ENCODE measurements at regions not wholly inside any gene's neighbourhood (a gene's known extent, or its start where the extent isn't known, plus 50 kb on each side); places are given as distances from the start of the nearest gene placed in this dataset.
A peak's percentile ranks its signal among the peaks of the same experiment; 100 is the strongest.

DNA sequence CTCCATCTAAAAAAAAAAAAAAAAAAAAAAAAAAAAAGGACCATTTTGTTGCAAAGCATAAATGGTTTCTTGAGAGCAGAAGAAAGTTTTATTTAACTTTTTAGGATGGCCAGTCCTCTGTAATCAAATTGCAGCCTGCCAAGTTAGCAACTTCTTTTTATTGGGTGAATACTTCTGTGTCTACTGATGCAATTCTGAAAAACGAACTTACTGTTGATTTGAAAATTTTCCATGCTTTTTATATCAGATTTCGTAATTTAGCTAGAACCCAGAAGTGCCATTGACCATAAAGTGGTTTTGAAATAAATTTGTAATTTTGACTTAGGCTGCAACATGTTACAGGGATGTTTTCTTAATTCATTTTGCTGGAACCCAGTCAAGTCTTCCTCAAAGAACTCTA lies 269.1 kb upstream of the ACTBL2 start:
- H3K27me3 ChIP-seq = no peaks in the 10 kb centered on the region
- H3K36me3 ChIP-seq = no peaks in the 10 kb centered on the region
- TF ChIP-seq POLR2A (IDR thresholded peaks at IDR 0.05) = no peak
- no peak for TF ChIP-seq EP300 (IDR thresholded peaks at IDR 0.05)
- no peak for TF ChIP-seq CTCF (IDR thresholded peaks at IDR 0.05)
- no peak for DNase-seq
- intact Hi-C loops (cut with DNase I) = no loop called here
- 16 to 27% (median 19%) methylated on average over 2 of the region's 2 CpGs for WGBS, 3 donors
- H3K4me1 ChIP-seq (ENCODE audit: insufficient read depth) = no peaks in the 10 kb centered on the region
- no peaks in the 10 kb centered on the region for H3K9me3 ChIP-seq
- no peak overlapping the region for H3K27ac ChIP-seq
- no peak overlapping the region for H3K4me3 ChIP-seq

GRCh38 chr5:57750891-57751290 lies 268.3 kb upstream of the ACTBL2 start:
- no peak overlapping the region for H3K27ac ChIP-seq

DNA sequence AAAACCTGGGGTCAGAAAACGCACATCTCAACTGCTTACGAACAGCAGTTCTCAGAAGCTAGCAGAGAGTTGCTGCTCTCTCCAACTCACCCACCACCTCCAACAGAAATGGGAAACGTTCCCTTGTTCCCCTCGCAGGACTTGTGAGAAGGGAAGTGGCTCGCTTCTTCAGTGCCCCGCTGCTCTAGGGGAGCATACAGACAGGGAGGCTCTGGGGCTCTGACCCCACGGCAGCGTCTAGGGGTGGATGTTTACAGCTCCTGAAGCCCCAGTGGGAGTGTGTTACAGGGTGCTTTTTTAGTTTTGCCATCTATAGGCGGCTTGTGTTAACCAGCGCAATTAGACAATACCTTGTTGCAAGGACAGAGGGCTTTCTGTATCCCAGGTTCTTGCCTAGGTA lies 267.7 kb upstream of the ACTBL2 start:
- WGBS, 3 donors = 88 to 92% (median 92%) methylated on average over 10 of the region's 10 CpGs

More at GRCh38 chr5:57750891-57751290, 268.3 kb upstream of the ACTBL2 start:
- Histone ChIP-seq H3K4me3 (no peak overlapping the region), H3K36me3 (no peaks in the 10 kb centered on the region), H3K9me3 (no peaks in the 10 kb centered on the region), H3K27me3 (no peaks in the 10 kb centered on the region), H3K4me1 (ENCODE audit: insufficient read depth) (no peaks in the 10 kb centered on the region)
- intact Hi-C loops (cut with DNase I) = no loop called here
- peak in 1 of 5 donors; percentile 21 for DNase-seq
- 91 to 93% (median 91%) methylated on average over 9 of the region's 9 CpGs for WGBS, 3 donors
- TF ChIP-seq EP300 (IDR thresholded peaks at IDR 0.05) = no peak
- no peak for TF ChIP-seq POLR2A (IDR thresholded peaks at IDR 0.05)
- no peak for TF ChIP-seq CTCF (IDR thresholded peaks at IDR 0.05)

DNA sequence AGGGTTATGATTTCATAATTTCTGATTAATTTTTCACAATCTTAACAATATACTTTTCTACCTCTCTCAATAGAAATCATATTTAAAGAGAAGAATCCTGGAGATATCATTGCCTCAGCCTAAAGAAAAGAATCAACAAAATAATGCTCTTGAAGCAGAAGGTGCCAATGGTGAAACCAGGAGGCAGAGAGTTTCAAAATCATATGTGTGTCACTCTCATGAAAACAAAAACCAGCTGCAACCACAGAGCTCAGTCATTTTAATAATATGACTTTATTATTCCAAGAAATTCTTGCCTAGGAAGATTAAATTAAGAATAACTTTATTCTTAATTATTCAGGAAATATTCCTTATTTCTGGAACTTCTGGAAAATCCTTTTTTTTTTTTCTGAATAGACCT lies 266.8 kb upstream of the ACTBL2 start:
- Histone ChIP-seq H3K4me3 (no peak overlapping the region), H3K4me1 (ENCODE audit: insufficient read depth) (no peaks in the 10 kb centered on the region), H3K27me3 (no peaks in the 10 kb centered on the region), H3K27ac (no peak overlapping the region), H3K36me3 (no peaks in the 10 kb centered on the region), H3K9me3 (no peaks in the 10 kb centered on the region)
- intact Hi-C loops (cut with DNase I) = no loop called here
- no peak for DNase-seq
- TF ChIP-seq CTCF (IDR thresholded peaks at IDR 0.05) (no peak), EP300 (IDR thresholded peaks at IDR 0.05) (no peak)

More for the DNA sequence above, 267.7 kb upstream of the ACTBL2 start:
- H3K27ac ChIP-seq = no peak overlapping the region
- intact Hi-C loops (cut with DNase I) = no loop called here
- no peaks in the 10 kb centered on the region for H3K27me3 ChIP-seq
- no peaks in the 10 kb centered on the region for H3K9me3 ChIP-seq
- no peaks in the 10 kb centered on the region for H3K4me1 ChIP-seq (ENCODE audit: insufficient read depth)
- DNase-seq = no peak
- H3K4me3 ChIP-seq = no peak overlapping the region
- TF ChIP-seq POLR2A (IDR thresholded peaks at IDR 0.05) (no peak), EP300 (IDR thresholded peaks at IDR 0.05) (no peak), CTCF (IDR thresholded peaks at IDR 0.05) (no peak)
- no peaks in the 10 kb centered on the region for H3K36me3 ChIP-seq

Measured in ovary (tissue), 7 donors.